ENCODE measurements at regions not wholly inside any gene's neighbourhood (a gene's known extent, or its start where the extent isn't known, plus 50 kb on each side); places are given as distances from the start of the nearest gene placed in this dataset.

DNA sequence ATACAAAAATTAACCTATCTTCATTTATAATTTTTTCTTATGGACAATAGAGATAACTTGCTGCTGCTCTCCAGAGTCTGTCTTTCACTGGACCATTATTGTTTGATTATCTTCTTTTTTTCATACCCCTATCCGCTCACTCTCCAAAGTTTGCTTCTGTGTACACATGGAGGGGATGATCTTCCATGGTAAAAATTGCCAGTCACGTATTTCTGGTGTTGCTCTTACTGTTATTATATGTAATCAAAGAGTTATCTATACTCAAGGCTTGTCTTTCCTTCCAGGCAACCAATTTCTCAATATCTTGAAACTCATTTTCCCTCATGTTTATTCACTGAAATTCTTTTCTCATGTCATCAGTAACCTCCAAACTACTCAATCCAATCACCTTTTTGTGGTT lies 817.8 kb upstream of the NECTIN3 start:
- TF ChIP-seq, protein P1, sequence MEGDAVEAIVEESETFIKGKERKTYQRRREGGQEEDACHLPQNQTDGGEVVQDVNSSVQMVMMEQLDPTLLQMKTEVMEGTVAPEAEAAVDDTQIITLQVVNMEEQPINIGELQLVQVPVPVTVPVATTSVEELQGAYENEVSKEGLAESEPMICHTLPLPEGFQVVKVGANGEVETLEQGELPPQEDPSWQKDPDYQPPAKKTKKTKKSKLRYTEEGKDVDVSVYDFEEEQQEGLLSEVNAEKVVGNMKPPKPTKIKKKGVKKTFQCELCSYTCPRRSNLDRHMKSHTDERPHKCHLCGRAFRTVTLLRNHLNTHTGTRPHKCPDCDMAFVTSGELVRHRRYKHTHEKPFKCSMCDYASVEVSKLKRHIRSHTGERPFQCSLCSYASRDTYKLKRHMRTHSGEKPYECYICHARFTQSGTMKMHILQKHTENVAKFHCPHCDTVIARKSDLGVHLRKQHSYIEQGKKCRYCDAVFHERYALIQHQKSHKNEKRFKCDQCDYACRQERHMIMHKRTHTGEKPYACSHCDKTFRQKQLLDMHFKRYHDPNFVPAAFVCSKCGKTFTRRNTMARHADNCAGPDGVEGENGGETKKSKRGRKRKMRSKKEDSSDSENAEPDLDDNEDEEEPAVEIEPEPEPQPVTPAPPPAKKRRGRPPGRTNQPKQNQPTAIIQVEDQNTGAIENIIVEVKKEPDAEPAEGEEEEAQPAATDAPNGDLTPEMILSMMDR (IDR thresholded peaks at IDR 0.05): no peak
- no peak for TF ChIP-seq POLR2A (IDR thresholded peaks at IDR 0.05)
